H1 (cell line): ENCODE measurements at regions not wholly inside any gene's neighbourhood (a gene's known extent, or its start where the extent isn't known, plus 50 kb on each side); places are given as distances from the start of the nearest gene placed in this dataset.

Experiments
- CEBPB ChIP-seq: IDR thresholded peaks from 2 replicates; pipeline ENCODE4 v1.6.1; 2012; ENCODE audit warnings: low read depth, low read length
- POLR2A ChIP-seq, 2 experiments: IDR thresholded peaks; 1 replicate in 1 of 2; 2 replicates in 1 of 2; pipeline ENCODE4 v1.6.1; 2011; ENCODE audit warnings: low read depth in 2 of 2, low read length in 2 of 2, mild to moderate bottlenecking in 2 of 2; ENCODE audit errors: control extremely low read depth in 1 of 2
- RNF2 ChIP-seq: fragments of 200-900, 300-1000 bp; sonication (generic); IDR thresholded peaks from 2 replicates; pipeline ENCODE4 v1.7.1; 2016; ENCODE audit warnings: borderline replicate concordance, low read depth, mild to moderate bottlenecking, antibody characterized with exemption, low read length; ENCODE audit not compliant: poor library complexity, severe bottlenecking; ENCODE audit errors: missing control alignments
- YY1 ChIP-seq: IDR thresholded peaks from 2 replicates; pipeline ENCODE4 v1.6.1; 2011; ENCODE audit warnings: low read depth, mild to moderate bottlenecking, low read length

DNA sequence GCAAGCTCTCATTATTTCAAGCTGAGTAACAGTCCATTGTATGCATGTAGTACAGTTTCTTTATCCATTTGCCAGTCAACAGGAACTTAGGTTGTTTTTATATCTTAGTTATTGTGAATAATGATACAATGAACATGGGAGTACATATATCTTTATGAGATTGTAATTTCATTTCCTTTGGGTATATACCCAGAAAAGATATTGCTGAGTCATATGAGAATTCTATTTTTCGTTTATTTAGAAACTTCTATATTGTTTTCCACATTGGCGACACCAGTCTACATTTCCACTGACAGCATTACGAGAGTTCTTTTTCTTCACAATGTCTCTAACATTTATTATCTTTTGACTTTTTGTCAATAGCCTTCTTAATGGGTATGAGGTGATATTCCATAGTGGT, 477.8 kb upstream of the PAPPA start:
- TF ChIP-seq POLR2A (IDR thresholded peaks at IDR 0.05; ENCODE audit: control extremely low read depth in 1 of 2, low read depth in 2 of 2, low read length in 2 of 2) (no peak), RNF2 (no peak), YY1 (no peak), CEBPB (no peak)
